ENCODE measurements at regions not wholly inside any gene's neighbourhood (a gene's known extent, or its start where the extent isn't known, plus 50 kb on each side); places are given as distances from the start of the nearest gene placed in this dataset.

GRCh38 chr1:58365328-58365727 lies 181.2 kb downstream of the OMA1 start (continued):
- TF ChIP-seq CHD2 (IDR thresholded peaks at IDR 0.05; ENCODE audit: low read length, partially characterized antibody), result no peak
- no peak for TF ChIP-seq RXRA (IDR thresholded peaks at IDR 0.05; ENCODE audit: borderline replicate concordance, low read depth)
- TF ChIP-seq REST (IDR thresholded peaks at IDR 0.05; ENCODE audit: low read depth, low read length), result no peak

DNA sequence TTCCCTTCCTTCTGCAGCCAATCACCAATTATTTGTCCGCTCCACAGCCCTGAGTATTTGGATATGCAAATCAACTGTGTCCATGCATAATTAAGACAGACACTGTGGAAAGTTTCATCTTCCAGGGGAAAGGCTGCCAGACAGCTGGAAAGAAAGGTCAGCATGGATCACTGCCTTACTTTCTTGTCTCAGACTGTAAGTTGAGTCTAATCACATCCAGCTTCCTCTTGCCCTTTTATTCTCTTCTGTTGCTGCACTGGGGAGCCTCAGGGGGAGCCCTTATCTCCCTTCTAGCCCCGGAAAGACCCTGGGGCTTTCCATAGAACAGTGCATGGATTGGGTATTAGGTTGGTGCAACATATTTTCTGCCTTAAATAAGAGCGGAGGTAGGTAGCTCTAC lies 182.9 kb downstream of the OMA1 start:
- CTCF ChIA-PET, result no interaction called here
- H3K9me2 ChIP-seq, result no peaks in the 10 kb centered on the region

More for the DNA sequence above, 182.9 kb downstream of the OMA1 start:
- Histone ChIP-seq H3K9me3 (no peaks in the 10 kb centered on the region), H3K4me2 (no peak overlapping the region), H3K27ac (ENCODE audit: low read depth in 2 of 2, low read length in 1 of 2) (no peak overlapping the region), H3K36me3 (replicated peaks in 1 of 2; ENCODE audit: control insufficient read depth in 1 of 2, insufficient read depth in 2 of 2, low read length in 1 of 2) (no peaks in the 10 kb centered on the region), H3F3A (replicated peaks; ENCODE audit: insufficient read depth) (no peaks in the 10 kb centered on the region), H3K4me1 (ENCODE audit: control insufficient read depth in 1 of 2, insufficient read depth in 2 of 2, low read depth in 1 of 2, low read length in 1 of 2) (no peaks in the 10 kb centered on the region), H2AFZ (ENCODE audit: low read depth) (no peak overlapping the region), H3K27me3 (ENCODE audit: insufficient read depth) (no peaks in the 10 kb centered on the region), H4K20me1 (ENCODE audit: insufficient read depth) (no peaks in the 10 kb centered on the region), H3K4me3 (ENCODE audit: low read depth in 2 of 2, low read length in 1 of 2) (no peak overlapping the region), H3K79me2 (ENCODE audit: insufficient read depth) (no peaks in the 10 kb centered on the region), H3K9ac (no peak overlapping the region)
- no peak for TF ChIP-seq JUND (IDR thresholded peaks at IDR 0.05)
- no peak for TF ChIP-seq GATA2 (CRISPR knock-in tag; IDR thresholded peaks at IDR 0.05)
- no peak for TF ChIP-seq TEAD4 (IDR thresholded peaks at IDR 0.05; ENCODE audit: borderline replicate concordance, insufficient read depth)
- TF ChIP-seq GABPA (IDR thresholded peaks at IDR 0.05; ENCODE audit: low read depth), result no peak
- no peak for TF ChIP-seq PBX3 (IDR thresholded peaks at IDR 0.05)
- no peak for TF ChIP-seq CHD2 (IDR thresholded peaks at IDR 0.05; ENCODE audit: low read length, partially characterized antibody)
- TF ChIP-seq USF1 (IDR thresholded peaks at IDR 0.05; ENCODE audit: borderline replicate concordance, low read depth), result no peak
- no peak for TF ChIP-seq ELF1 (IDR thresholded peaks at IDR 0.05)
- no peak for TF ChIP-seq NFIC (IDR thresholded peaks at IDR 0.05; ENCODE audit: borderline replicate concordance)
- TF ChIP-seq, protein P1, sequence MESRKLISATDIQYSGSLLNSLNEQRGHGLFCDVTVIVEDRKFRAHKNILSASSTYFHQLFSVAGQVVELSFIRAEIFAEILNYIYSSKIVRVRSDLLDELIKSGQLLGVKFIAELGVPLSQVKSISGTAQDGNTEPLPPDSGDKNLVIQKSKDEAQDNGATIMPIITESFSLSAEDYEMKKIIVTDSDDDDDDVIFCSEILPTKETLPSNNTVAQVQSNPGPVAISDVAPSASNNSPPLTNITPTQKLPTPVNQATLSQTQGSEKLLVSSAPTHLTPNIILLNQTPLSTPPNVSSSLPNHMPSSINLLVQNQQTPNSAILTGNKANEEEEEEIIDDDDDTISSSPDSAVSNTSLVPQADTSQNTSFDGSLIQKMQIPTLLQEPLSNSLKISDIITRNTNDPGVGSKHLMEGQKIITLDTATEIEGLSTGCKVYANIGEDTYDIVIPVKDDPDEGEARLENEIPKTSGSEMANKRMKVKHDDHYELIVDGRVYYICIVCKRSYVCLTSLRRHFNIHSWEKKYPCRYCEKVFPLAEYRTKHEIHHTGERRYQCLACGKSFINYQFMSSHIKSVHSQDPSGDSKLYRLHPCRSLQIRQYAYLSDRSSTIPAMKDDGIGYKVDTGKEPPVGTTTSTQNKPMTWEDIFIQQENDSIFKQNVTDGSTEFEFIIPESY (IDR thresholded peaks at IDR 0.05; ENCODE audit: borderline replicate concordance, low read depth), result no peak
- no peak for TF ChIP-seq TAF1 (IDR thresholded peaks at IDR 0.05; ENCODE audit: borderline replicate concordance, low read depth, low read length)
- TF ChIP-seq NRF1 (IDR thresholded peaks at IDR 0.05; ENCODE audit: low read depth, low read length), result no peak
- no peak for DNase-seq
- whole genome bisulfite sequencing (ENCODE audit: low lambda C conversion rate), result 61% methylated on average over 3 of the region's 3 CpGs
- POLR2A ChIA-PET, result no interaction called here

All from SK-N-SH (cell line).